Activated naive CD8-positive, alpha-beta T cell treated with anti-CD3 and anti-CD28 coated beads, Interleukin-2, amount 10 ng/mL, durations not matched to agents 7 days and 5 days (primary cell): ENCODE measurements at regions not wholly inside any gene's neighbourhood (a gene's known extent, or its start where the extent isn't known, plus 50 kb on each side); places are given as distances from the start of the nearest gene placed in this dataset.
A peak's percentile ranks its signal among the peaks of the same experiment; 100 is the strongest.

ENCODE experiments used
- ATAC-seq: fragments of 150-1000 bp; cut with Tn5 transposase; one replicate; pipeline ENCODE4 v1.10.0; 2021; ENCODE audit warnings: low read depth, moderate library complexity
- POLR2A ChIA-PET: fragments of 350-600 bp; sonication (Branson Sonifier 250); formaldehyde crosslinking; loops from one replicate; lab custom pipeline; 2021; ENCODE audit warnings: antibody characterized with exemption; lab: Charles Lee
- DNase-seq: peaks from one replicate; pipeline ENCODE4 v3.0.0; 2021
- H3K27ac Mint-ChIP-seq: one replicate; pipeline ENCODE4 v1.8.0; 2022; ENCODE audit warnings: mild to moderate bottlenecking, mixed read lengths
- H3K27me3 Mint-ChIP-seq: one replicate; pipeline ENCODE4 v1.8.0; 2022; ENCODE audit warnings: mild to moderate bottlenecking, moderate library complexity, mixed read lengths
- H3K36me3 Mint-ChIP-seq: one replicate; pipeline ENCODE4 v1.8.0; 2021; ENCODE audit warnings: mild to moderate bottlenecking, mixed read lengths
- H3K4me1 Mint-ChIP-seq: one replicate; pipeline ENCODE4 v1.8.0; 2021; ENCODE audit warnings: mixed read lengths
- H3K4me3 Mint-ChIP-seq: one replicate; pipeline ENCODE4 v1.8.0; 2022; ENCODE audit warnings: mild to moderate bottlenecking, moderate library complexity, mixed read lengths
- H3K9me3 Mint-ChIP-seq: one replicate; pipeline ENCODE4 v1.8.0; 2021; ENCODE audit warnings: mixed read lengths

- POLR2A ChIA-PET, result no interaction called here
- DNase-seq (no peak), ATAC-seq (no peak)
- Mint-ChIP-seq H3K4me3 (no peak overlapping the region), H3K36me3 (peaks cover 33% of the 10 kb centered on the region), H3K27me3 (no peaks in the 10 kb centered on the region), H3K4me1 (peaks cover 30% of the 10 kb centered on the region), H3K27ac (no peak overlapping the region), H3K9me3 (no peaks in the 10 kb centered on the region)
These were observed 144.9 kb downstream of the KLF12 start for GRCh38 chr13:73989244-73989843.

- Mint-ChIP-seq H3K27ac (no peak overlapping the region), H3K36me3 (peaks cover 25% of the 10 kb centered on the region), H3K4me3 (no peak overlapping the region), H3K27me3 (no peaks in the 10 kb centered on the region), H3K9me3 (no peaks in the 10 kb centered on the region), H3K4me1 (peaks cover 31% of the 10 kb centered on the region)
- ATAC-seq (no peak), DNase-seq (no peak)
- POLR2A ChIA-PET, result no interaction called here
These were observed 145.7 kb downstream of the KLF12 start for GRCh38 chr13:73988461-73988860.

- no peak for DNase-seq
- ATAC-seq, result no peak
- Mint-ChIP-seq H3K4me1 (peaks cover 31% of the 10 kb centered on the region), H3K36me3 (peaks cover 25% of the 10 kb centered on the region), H3K27me3 (no peaks in the 10 kb centered on the region), H3K9me3 (no peaks in the 10 kb centered on the region), H3K4me3 (no peak overlapping the region), H3K27ac (peak overlapping the region; percentile 47)
- POLR2A ChIA-PET, result no interaction called here
These were observed 146.6 kb downstream of the KLF12 start for GRCh38 chr13:73987618-73988017.

DNA sequence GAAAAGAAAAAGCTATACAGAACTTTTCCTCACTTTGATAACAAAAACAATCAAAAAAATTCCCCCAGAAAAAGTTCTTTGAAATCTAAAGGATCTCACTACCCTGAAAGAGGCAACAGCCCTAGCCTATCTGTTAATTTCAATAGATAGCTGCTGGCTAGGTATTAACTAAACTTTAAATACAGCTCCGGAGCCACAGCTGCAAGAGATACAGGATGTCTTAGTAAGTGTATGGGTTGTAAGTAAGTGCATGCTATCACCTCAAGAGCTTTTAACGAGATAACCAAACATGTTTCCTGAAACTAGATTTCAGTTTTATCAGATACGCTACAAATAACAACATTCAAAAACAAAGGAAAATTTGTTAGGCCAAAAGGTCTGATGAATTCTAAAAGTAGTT, 148.4 kb downstream of the KLF12 start:
- Mint-ChIP-seq H3K27ac (peak overlapping the region; percentile 92), H3K4me1 (peaks cover 31% of the 10 kb centered on the region), H3K27me3 (no peaks in the 10 kb centered on the region), H3K9me3 (no peaks in the 10 kb centered on the region), H3K36me3 (peaks cover 13% of the 10 kb centered on the region), H3K4me3 (peak overlapping the region; percentile 81)
- POLR2A ChIA-PET, result interaction anchor here (0.7 to 2.7 kb wide), 10 partner anchors 39 to 302 kb away, joined by 3 to 15 read pairs (median 4); partner anchors contain the start of gene KLF12
- ATAC-seq, result peak; percentile 55
- DNase-seq, result no peak

- H3K27me3 Mint-ChIP-seq, result no peaks in the 10 kb centered on the region
- peaks cover 14% of the 10 kb centered on the region for H3K36me3 Mint-ChIP-seq
- ATAC-seq (peak; percentile 95), DNase-seq (peak; percentile 55)
- peak overlapping the region; percentile 81 for H3K4me3 Mint-ChIP-seq
- H3K9me3 Mint-ChIP-seq, result no peaks in the 10 kb centered on the region
- peaks cover 31% of the 10 kb centered on the region for H3K4me1 Mint-ChIP-seq
- POLR2A ChIA-PET, result interaction anchor here (0.5 to 2.7 kb wide), 11 partner anchors 40 to 303 kb away, joined by 3 to 15 read pairs (median 4); partner anchors contain the start of gene KLF12
- peak overlapping the region; percentile 92 for H3K27ac Mint-ChIP-seq
These were observed 149.1 kb downstream of the KLF12 start for GRCh38 chr13:73984949-73985691.

DNA sequence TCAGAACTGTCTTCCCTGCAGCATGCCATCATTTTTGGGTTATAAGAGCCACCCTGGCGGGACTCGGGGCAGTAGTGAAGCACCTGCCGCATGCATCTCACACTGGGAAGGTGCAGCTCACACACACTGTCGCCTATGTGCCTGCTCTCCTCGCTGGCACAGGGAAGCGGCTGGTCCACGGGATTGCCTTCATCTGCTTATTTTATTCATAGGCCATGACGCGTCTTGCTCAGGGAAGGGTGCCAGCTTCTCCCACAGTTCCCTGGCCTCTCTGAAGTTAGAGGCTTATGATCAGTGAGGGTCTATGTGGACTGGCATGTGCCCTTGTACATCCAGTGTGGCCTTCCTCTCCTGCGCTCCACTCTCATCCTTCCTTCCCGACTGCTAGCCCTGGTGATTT, 150.0 kb downstream of the KLF12 start:
- no peaks in the 10 kb centered on the region for H3K9me3 Mint-ChIP-seq
- peak overlapping the region; percentile 81 for H3K4me3 Mint-ChIP-seq
- H3K27me3 Mint-ChIP-seq, result no peaks in the 10 kb centered on the region
- peaks cover 10% of the 10 kb centered on the region for H3K36me3 Mint-ChIP-seq
- peaks cover 27% of the 10 kb centered on the region for H3K4me1 Mint-ChIP-seq
- ATAC-seq, result no peak
- H3K27ac Mint-ChIP-seq, result peak overlapping the region; percentile 92
- no peak for DNase-seq
- POLR2A ChIA-PET, result interaction anchor here (0.5 to 2.7 kb wide), 5 partner anchors 43 to 304 kb away, joined by 3 to 15 read pairs (median 5); partner anchors contain the start of gene KLF12

- Mint-ChIP-seq H3K36me3 (peaks cover 15% of the 10 kb centered on the region), H3K27me3 (no peaks in the 10 kb centered on the region), H3K4me3 (no peak overlapping the region), H3K27ac (no peak overlapping the region), H3K9me3 (no peaks in the 10 kb centered on the region), H3K4me1 (peaks cover 26% of the 10 kb centered on the region)
- DNase-seq (no peak), ATAC-seq (no peak)
- POLR2A ChIA-PET, result no interaction called here
These were observed 151.1 kb downstream of the KLF12 start for GRCh38 chr13:73983109-73983508.

DNA sequence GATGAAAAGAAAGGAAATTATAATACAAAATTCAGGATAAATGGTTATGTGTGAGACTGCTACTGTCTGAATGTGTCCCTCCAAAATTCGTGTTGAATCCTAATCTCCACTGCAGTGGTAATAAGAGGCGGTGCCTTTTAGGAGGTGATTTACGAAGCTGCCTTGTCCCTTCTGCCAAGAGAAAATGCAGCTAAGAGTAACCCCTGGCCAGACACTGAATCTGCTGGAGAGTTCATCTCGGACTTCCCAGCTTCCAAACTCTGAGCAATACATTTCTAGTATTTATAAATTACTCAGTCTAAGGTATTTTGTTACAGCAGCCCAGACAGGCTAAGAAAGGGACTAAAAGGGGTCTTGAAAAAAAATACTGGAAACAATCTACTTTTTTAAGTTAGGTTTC, 152.6 kb downstream of the KLF12 start:
- no peak overlapping the region for H3K4me3 Mint-ChIP-seq
- peaks cover 21% of the 10 kb centered on the region for H3K36me3 Mint-ChIP-seq
- POLR2A ChIA-PET, result no interaction called here
- ATAC-seq (no peak), DNase-seq (no peak)
- H3K27me3 Mint-ChIP-seq, result no peaks in the 10 kb centered on the region
- peaks cover 1% of the 10 kb centered on the region for H3K9me3 Mint-ChIP-seq
- peaks cover 19% of the 10 kb centered on the region for H3K4me1 Mint-ChIP-seq
- no peak overlapping the region for H3K27ac Mint-ChIP-seq

DNA sequence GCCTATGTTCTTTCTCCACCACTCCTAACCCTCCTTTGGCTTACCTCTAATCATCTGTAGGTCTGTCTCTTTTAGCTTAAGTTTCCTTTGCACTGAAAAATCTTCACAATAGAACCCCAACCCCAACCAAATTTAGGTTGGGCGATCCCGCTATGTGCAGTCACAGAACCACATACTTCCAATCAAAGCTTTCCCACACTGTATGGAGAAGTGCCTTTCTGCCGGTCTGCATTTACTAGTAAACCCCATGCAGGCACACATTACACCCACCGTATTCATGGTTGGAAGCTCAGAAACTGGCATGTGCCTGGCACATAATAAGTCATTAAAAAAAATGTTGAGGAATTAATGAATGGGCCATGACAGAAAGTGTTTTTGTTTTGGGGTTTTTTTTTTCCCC, 158.4 kb downstream of the KLF12 start:
- Mint-ChIP-seq H3K4me1 (peaks cover 11% of the 10 kb centered on the region), H3K27me3 (no peaks in the 10 kb centered on the region), H3K36me3 (peaks cover 33% of the 10 kb centered on the region), H3K27ac (no peak overlapping the region), H3K4me3 (no peak overlapping the region), H3K9me3 (peaks cover 8% of the 10 kb centered on the region)
- DNase-seq, result no peak
- POLR2A ChIA-PET, result interaction anchor here (0.5 kb wide), 1 partner anchor 155 kb away, joined by 3 read pairs; no protein-coding TSS in a partner anchor
- no peak for ATAC-seq

- H3K27me3 Mint-ChIP-seq, result no peaks in the 10 kb centered on the region
- ATAC-seq (no peak), DNase-seq (no peak)
- H3K4me1 Mint-ChIP-seq, result peaks cover 11% of the 10 kb centered on the region
- no peak overlapping the region for H3K27ac Mint-ChIP-seq
- H3K36me3 Mint-ChIP-seq, result peaks cover 36% of the 10 kb centered on the region
- POLR2A ChIA-PET, result no interaction called here
- H3K4me3 Mint-ChIP-seq, result no peak overlapping the region
- peaks cover 9% of the 10 kb centered on the region for H3K9me3 Mint-ChIP-seq
These were observed 160.2 kb downstream of the KLF12 start for GRCh38 chr13:73974051-73974450.

DNA sequence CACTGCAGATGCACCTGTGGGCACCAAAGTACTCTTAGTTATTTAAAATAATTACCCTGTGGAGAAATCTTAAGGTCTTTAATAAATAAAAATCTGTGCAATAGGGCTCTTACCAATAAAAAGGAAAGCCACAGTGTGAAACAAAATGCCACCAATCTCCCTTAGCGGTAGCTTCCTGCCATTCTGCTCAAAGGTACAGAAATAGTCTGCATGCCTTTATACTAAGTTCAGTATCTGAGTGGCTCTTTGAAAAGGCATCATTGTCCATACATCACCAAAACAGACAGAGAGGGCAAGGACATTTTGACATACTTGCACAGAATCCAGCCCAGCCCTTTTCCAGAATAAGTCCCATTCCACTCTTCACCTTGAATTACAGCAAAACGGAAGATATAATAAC, 161.0 kb downstream of the KLF12 start:
- Mint-ChIP-seq H3K4me1 (peaks cover 11% of the 10 kb centered on the region), H3K27me3 (no peaks in the 10 kb centered on the region), H3K36me3 (peaks cover 31% of the 10 kb centered on the region), H3K4me3 (no peak overlapping the region), H3K27ac (no peak overlapping the region), H3K9me3 (peaks cover 9% of the 10 kb centered on the region)
- ATAC-seq (no peak), DNase-seq (no peak)
- POLR2A ChIA-PET, result no interaction called here

GRCh38 chr13:73972545-73972944, 161.7 kb downstream of the KLF12 start:
- H3K4me1 Mint-ChIP-seq, result peaks cover 11% of the 10 kb centered on the region

GRCh38 chr13:73971481-73971880, 162.7 kb downstream of the KLF12 start:
- Mint-ChIP-seq H3K4me3 (no peak overlapping the region), H3K27ac (no peak overlapping the region), H3K9me3 (peaks cover 8% of the 10 kb centered on the region), H3K27me3 (no peaks in the 10 kb centered on the region), H3K36me3 (peaks cover 22% of the 10 kb centered on the region), H3K4me1 (peaks cover 11% of the 10 kb centered on the region)
- no peak for ATAC-seq
- POLR2A ChIA-PET, result no interaction called here
- DNase-seq, result no peak

More at GRCh38 chr13:73972545-73972944, 161.7 kb downstream of the KLF12 start:
- Mint-ChIP-seq H3K36me3 (peaks cover 25% of the 10 kb centered on the region), H3K9me3 (peaks cover 9% of the 10 kb centered on the region), H3K27me3 (no peaks in the 10 kb centered on the region), H3K4me3 (no peak overlapping the region), H3K27ac (no peak overlapping the region)
- DNase-seq (no peak), ATAC-seq (no peak)
- POLR2A ChIA-PET, result no interaction called here
